ENCODE measurements at regions not wholly inside any gene's neighbourhood (a gene's known extent, or its start where the extent isn't known, plus 50 kb on each side); places are given as distances from the start of the nearest gene placed in this dataset.

- Histone ChIP-seq H3K4me3 (ENCODE audit: control insufficient read depth in 1 of 7, extremely low read depth in 1 of 7, insufficient read depth in 4 of 7, low read depth in 2 of 7, low read length in 6 of 7) (no peak overlapping the region), H3K27ac (ENCODE audit: insufficient read depth in 1 of 2, low read depth in 1 of 2, low read length in 2 of 2, poor library complexity in 1 of 2, severe bottlenecking in 2 of 2) (no peak overlapping the region), H3K4me1 (ENCODE audit: control extremely low read depth in 1 of 4, control insufficient read depth in 4 of 4, insufficient read depth in 4 of 4, low read length in 3 of 4) (no peaks in the 10 kb centered on the region), H3K9me3 (ENCODE audit: control extremely low read depth in 1 of 5, control insufficient read depth in 4 of 5, insufficient read depth in 2 of 5, low read depth in 1 of 5, low read length in 4 of 5) (no peaks in the 10 kb centered on the region), H3K36me3 (ENCODE audit: control insufficient read depth in 4 of 4, insufficient read depth in 4 of 4, low read length in 3 of 4) (no peaks in the 10 kb centered on the region), H3K27me3 (replicated peaks in 2 of 5; ENCODE audit: control insufficient read depth in 4 of 5, insufficient read depth in 5 of 5, low read length in 4 of 5) (peaks cover 2 to 46% (median 12%) of the 10 kb centered on the region in 5 experiments)
- POLR2A ChIA-PET: no interaction called here
- WGBS (ENCODE audit: insufficient coverage): 76% methylated on average over 3 of the region's 5 CpGs
- DNase-seq: no peak
- CTCF ChIA-PET: no interaction called here
These were observed 61.3 kb upstream of the MAL start for GRCh38 chr2:94964193-94964592.

GRCh38 chr2:94966689-94967088, 58.8 kb upstream of the MAL start:
- Histone ChIP-seq H3K4me3 (ENCODE audit: control insufficient read depth in 1 of 7, extremely low read depth in 1 of 7, insufficient read depth in 4 of 7, low read depth in 2 of 7, low read length in 6 of 7) (no peak overlapping the region), H3K27ac (ENCODE audit: insufficient read depth in 1 of 2, low read depth in 1 of 2, low read length in 2 of 2, poor library complexity in 1 of 2, severe bottlenecking in 2 of 2) (no peak overlapping the region), H3K4me1 (ENCODE audit: control extremely low read depth in 1 of 4, control insufficient read depth in 4 of 4, insufficient read depth in 4 of 4, low read length in 3 of 4) (no peaks in the 10 kb centered on the region), H3K27me3 (replicated peaks in 2 of 5; ENCODE audit: control insufficient read depth in 4 of 5, insufficient read depth in 5 of 5, low read length in 4 of 5) (peaks cover 9 to 49% (median 20%) of the 10 kb centered on the region in 5 experiments), H3K9me3 (ENCODE audit: control extremely low read depth in 1 of 5, control insufficient read depth in 4 of 5, insufficient read depth in 2 of 5, low read depth in 1 of 5, low read length in 4 of 5) (no peaks in the 10 kb centered on the region), H3K36me3 (ENCODE audit: control insufficient read depth in 4 of 4, insufficient read depth in 4 of 4, low read length in 3 of 4) (no peaks in the 10 kb centered on the region)
- POLR2A ChIA-PET: no interaction called here
- CTCF ChIA-PET: no interaction called here
- no peak for DNase-seq
- WGBS (ENCODE audit: insufficient coverage): 100% methylated on average over 1 of the region's 1 CpG

DNA sequence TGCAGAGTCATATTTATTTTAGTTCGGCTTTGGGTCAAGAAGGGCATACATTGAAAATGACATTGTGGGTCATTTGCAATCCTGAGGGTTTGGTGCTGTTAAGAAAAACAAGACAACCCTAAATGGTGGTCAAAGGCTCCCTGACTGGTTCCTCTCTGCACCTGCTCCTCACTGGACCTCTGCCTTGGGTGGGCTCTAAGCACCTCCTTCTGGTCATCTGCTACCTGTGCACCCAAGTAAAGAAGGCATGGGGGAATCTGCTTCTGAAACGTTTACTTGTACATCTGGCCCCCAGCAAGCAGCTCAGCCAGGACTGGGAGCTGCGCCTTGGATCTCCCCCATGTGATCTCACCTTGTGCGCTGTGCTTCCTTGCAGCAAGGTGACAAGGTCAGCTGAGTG, 55.2 kb upstream of the MAL start:
- CTCF ChIA-PET: interaction anchor here (0.7 to 1.6 kb wide), 2 partner anchors 13 to 15 kb away, joined by 3 to 4 read pairs; no protein-coding TSS in a partner anchor
- WGBS (ENCODE audit: insufficient coverage): 81% methylated on average over 2 of the region's 4 CpGs
- Histone ChIP-seq H3K27me3 (replicated peaks in 2 of 5; ENCODE audit: control insufficient read depth in 4 of 5, insufficient read depth in 5 of 5, low read length in 4 of 5) (peaks cover 5 to 45% (median 22%) of the 10 kb centered on the region in 5 experiments), H3K4me1 (ENCODE audit: control extremely low read depth in 1 of 4, control insufficient read depth in 4 of 4, insufficient read depth in 4 of 4, low read length in 3 of 4) (no peaks in the 10 kb centered on the region), H3K27ac (ENCODE audit: insufficient read depth in 1 of 2, low read depth in 1 of 2, low read length in 2 of 2, poor library complexity in 1 of 2, severe bottlenecking in 2 of 2) (no peak overlapping the region), H3K9me3 (ENCODE audit: control extremely low read depth in 1 of 5, control insufficient read depth in 4 of 5, insufficient read depth in 2 of 5, low read depth in 1 of 5, low read length in 4 of 5) (no peaks in the 10 kb centered on the region), H3K36me3 (ENCODE audit: control insufficient read depth in 4 of 4, insufficient read depth in 4 of 4, low read length in 3 of 4) (no peaks in the 10 kb centered on the region), H3K4me3 (ENCODE audit: control insufficient read depth in 1 of 7, extremely low read depth in 1 of 7, insufficient read depth in 4 of 7, low read depth in 2 of 7, low read length in 6 of 7) (no peak overlapping the region)
- POLR2A ChIA-PET: no interaction called here
- DNase-seq: no peak

Data from common myeloid progenitor, CD34-positive (primary cell).